SU-DHL-6 (cell line): ENCODE measurements at regions not wholly inside any gene's neighbourhood (a gene's known extent, or its start where the extent isn't known, plus 50 kb on each side); places are given as distances from the start of the nearest gene placed in this dataset.

Experiments
- H2AFZ ChIP-seq: fragments of 200-600 bp; sonication (generic); 2 replicates; pipeline ENCODE4 v1.6.1; 2014; ENCODE audit warnings: low read depth, mild to moderate bottlenecking, moderate library complexity, mixed read lengths, antibody characterized with exemption, low read length; ENCODE audit not compliant: severe bottlenecking
- H3F3A ChIP-seq: fragments of 200-600 bp; shearing (Covaris generic); 2 replicates; pipeline ENCODE4 v1.6.0; 2016; ENCODE audit warnings: antibody characterized with exemption, mild to moderate bottlenecking; ENCODE audit not compliant: insufficient read depth
- H3K27ac ChIP-seq: fragments of 200-600 bp; sonication (generic); 2 replicates; pipeline ENCODE4 v1.5.1; 2016; ENCODE audit warnings: low read depth, mild to moderate bottlenecking, low read length, moderate library complexity, mixed read lengths
- H3K27me3 ChIP-seq: fragments of 200-600 bp; sonication (generic), shearing (Covaris generic); 2 replicates; pipeline ENCODE4 v1.6.0; 2014; ENCODE audit warnings: mild to moderate bottlenecking, low read length
- H3K36me3 ChIP-seq: fragments of 200-600 bp; sonication (generic); 2 replicates; pipeline ENCODE4 v1.6.1; 2014; ENCODE audit warnings: mild to moderate bottlenecking, low read length, mixed read lengths
- H3K4me2 ChIP-seq: fragments of 300-600, 200-600 bp; shearing (Covaris generic), sonication (generic); 2 replicates; pipeline ENCODE4 v1.6.0; 2014; ENCODE audit warnings: low read length, low read depth, mild to moderate bottlenecking; ENCODE audit not compliant: poor library complexity, severe bottlenecking
- H3K4me3 ChIP-seq: fragments of 200-600 bp; sonication (generic); 2 replicates; pipeline ENCODE4 v1.5.1; 2014; ENCODE audit warnings: antibody characterized with exemption, low read length, mild to moderate bottlenecking, mixed read lengths; ENCODE audit not compliant: insufficient read depth, poor library complexity, severe bottlenecking
- H3K79me2 ChIP-seq: fragments of 200-600 bp; sonication (generic); 2 replicates; pipeline ENCODE4 v1.6.1; 2014; ENCODE audit warnings: mild to moderate bottlenecking, low read length, moderate library complexity; ENCODE audit not compliant: insufficient read depth
- H3K9ac ChIP-seq: fragments of 200-600 bp; sonication (generic); 2 replicates; pipeline ENCODE4 v1.7.0; 2014; ENCODE audit warnings: mild to moderate bottlenecking, low read length
- H3K9me2 ChIP-seq: fragments of 200-600 bp; sonication (generic); replicated peaks from 2 replicates; pipeline ENCODE4 v1.6.1; 2014; ENCODE audit warnings: low read length; ENCODE audit not compliant: insufficient read depth
- H3K9me3 ChIP-seq: fragments of 200-600 bp; sonication (generic); 2 replicates; pipeline ENCODE4 v1.6.1; 2014; ENCODE audit warnings: low read length, mixed read lengths; ENCODE audit not compliant: insufficient read depth
- H4K20me1 ChIP-seq: fragments of 200-600 bp; sonication (generic); 2 replicates; pipeline ENCODE4 v1.6.1; 2014; ENCODE audit warnings: low read depth, mild to moderate bottlenecking, antibody characterized with exemption, low read length, moderate library complexity, mixed read lengths
- CTCF ChIP-seq: fragments of 200-600 bp; sonication (generic); IDR thresholded peaks from one replicate; pipeline ENCODE4 v1.5.1; 2017; ENCODE audit warnings: antibody characterized with exemption, mild to moderate bottlenecking, low read length, moderate library complexity; ENCODE audit not compliant: insufficient read depth, poor library complexity, severe bottlenecking
- EZH2phosphoT487 ChIP-seq: fragments of 200-600 bp; sonication (generic), shearing (Covaris generic); conservative IDR thresholded peaks from 2 replicates; pipeline ENCODE4 v1.6.1; 2018; ENCODE audit warnings: mild to moderate bottlenecking, antibody characterized with exemption, low read length, moderate library complexity, mixed read lengths

DNA sequence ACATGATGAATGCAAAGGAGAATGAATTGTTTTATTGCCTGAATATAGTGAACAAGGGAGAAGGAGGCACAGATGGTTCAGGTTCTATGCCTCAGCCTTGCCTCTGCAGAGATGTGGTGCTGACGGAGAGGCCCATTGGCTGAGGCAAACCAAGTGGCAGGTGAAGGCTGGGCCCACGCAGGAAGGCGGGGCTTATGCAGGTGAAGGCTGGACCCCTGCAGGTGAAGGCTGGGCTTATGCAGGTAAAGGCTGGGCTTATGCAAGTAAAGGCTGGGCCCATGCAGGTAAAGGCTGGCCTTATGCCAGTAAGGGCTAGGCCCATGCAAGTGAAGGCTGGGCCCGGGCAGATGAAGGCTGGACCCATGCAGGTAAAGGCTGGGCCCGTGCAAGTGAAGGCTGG, 414.7 kb downstream of the LRATD1 start:
- no peak overlapping the region for H3K4me3 ChIP-seq
- no peak overlapping the region for H2AFZ ChIP-seq
- H3K9me2 ChIP-seq: no peaks in the 10 kb centered on the region
- TF ChIP-seq CTCF (no peak), EZH2phosphoT487 (no peak)
- H3K9me3 ChIP-seq: no peaks in the 10 kb centered on the region
- H3K36me3 ChIP-seq: no peaks in the 10 kb centered on the region
- no peaks in the 10 kb centered on the region for H4K20me1 ChIP-seq
- no peaks in the 10 kb centered on the region for H3K79me2 ChIP-seq
- no peak overlapping the region for H3K4me2 ChIP-seq
- no peak overlapping the region for H3K27ac ChIP-seq
- H3K9ac ChIP-seq: no peak overlapping the region
- no peaks in the 10 kb centered on the region for H3F3A ChIP-seq
- H3K27me3 ChIP-seq: no peaks in the 10 kb centered on the region

GRCh38 chr2:15048000-15048399, 415.5 kb downstream of the LRATD1 start:
- H3K4me3 ChIP-seq: no peak overlapping the region
- H3K79me2 ChIP-seq: no peaks in the 10 kb centered on the region
- H3K27ac ChIP-seq: no peak overlapping the region
- no peak for TF ChIP-seq EZH2phosphoT487
- no peak for TF ChIP-seq CTCF
- H4K20me1 ChIP-seq: no peaks in the 10 kb centered on the region
- H3K9me2 ChIP-seq: no peaks in the 10 kb centered on the region
- H3F3A ChIP-seq: no peaks in the 10 kb centered on the region
- H3K27me3 ChIP-seq: no peaks in the 10 kb centered on the region
- no peak overlapping the region for H2AFZ ChIP-seq
- H3K9me3 ChIP-seq: no peaks in the 10 kb centered on the region
- no peak overlapping the region for H3K9ac ChIP-seq
- no peak overlapping the region for H3K4me2 ChIP-seq
- H3K36me3 ChIP-seq: no peaks in the 10 kb centered on the region

- no peaks in the 10 kb centered on the region for H3K9me2 ChIP-seq
- no peak overlapping the region for H3K9ac ChIP-seq
- H3K36me3 ChIP-seq: no peaks in the 10 kb centered on the region
- no peak overlapping the region for H3K27ac ChIP-seq
- H2AFZ ChIP-seq: no peak overlapping the region
- no peaks in the 10 kb centered on the region for H3K9me3 ChIP-seq
- H3K27me3 ChIP-seq: no peaks in the 10 kb centered on the region
- no peaks in the 10 kb centered on the region for H3F3A ChIP-seq
- H3K4me3 ChIP-seq: no peak overlapping the region
- TF ChIP-seq CTCF (no peak), EZH2phosphoT487 (no peak)
- H3K79me2 ChIP-seq: no peaks in the 10 kb centered on the region
- no peak overlapping the region for H3K4me2 ChIP-seq
- no peaks in the 10 kb centered on the region for H4K20me1 ChIP-seq
These were observed 416.8 kb downstream of the LRATD1 start for GRCh38 chr2:15049096-15049993.
